ENCODE measurements at regions not wholly inside any gene's neighbourhood (a gene's known extent, or its start where the extent isn't known, plus 50 kb on each side); places are given as distances from the start of the nearest gene placed in this dataset.

- no peak for TF ChIP-seq CTCF (IDR thresholded peaks at IDR 0.05)
- no peak for TF ChIP-seq POLR2A (IDR thresholded peaks at IDR 0.05)
Measured at GRCh38 chr6:1123386-1124375, 188.2 kb upstream of the FOXQ1 start.
